Prostate gland (tissue), 2 donors: ENCODE measurements at regions not wholly inside any gene's neighbourhood (a gene's known extent, or its start where the extent isn't known, plus 50 kb on each side); places are given as distances from the start of the nearest gene placed in this dataset.

Source experiments
- DNase-seq: peaks from one replicate; pipeline ENCODE4 v3.0.0-alpha.2; 2019; ENCODE audit warnings: low spot score
- H3K27ac ChIP-seq, 2 donors: fragments of 200-600 bp; sonication (generic); 2 replicates each; pipeline ENCODE4 v1.5.1; 2017 to 2019
- H3K27me3 ChIP-seq: fragments of 200-600 bp; sonication (generic); replicated peaks from 2 replicates; pipeline ENCODE4 v1.5.1; 2019; ENCODE audit not compliant: insufficient read depth
- H3K36me3 ChIP-seq, 2 donors: fragments of 200-600 bp; sonication (generic); 1 replicate in 1 of 2; 2 replicates in 1 of 2; pipeline versions ENCODE4 v1.5.1 to v1.8.1; 2017 to 2019
- H3K4me1 ChIP-seq: fragments of 200-600 bp; sonication (generic); replicated peaks from 2 replicates; pipeline ENCODE4 v1.5.1; 2019
- H3K4me3 ChIP-seq, 2 donors: fragments of 200-600 bp; sonication (generic); 2 replicates each; pipeline ENCODE4 v1.5.1; 2017 to 2019
- H3K9me3 ChIP-seq: fragments of 200-600 bp; sonication (generic); 2 replicates; pipeline ENCODE4 v1.5.1; 2017
- POLR2A ChIP-seq: fragments of 450-650 bp; IDR thresholded peaks from one replicate; pipeline ENCODE4 v1.6.1; 2016; ENCODE audit warnings: antibody characterized with exemption, mild to moderate bottlenecking
- POLR2AphosphoS5 ChIP-seq: sonication (generic); formaldehyde crosslinking; IDR thresholded peaks from one replicate; pipeline ENCODE4 v1.6.1; 2017; ENCODE audit warnings: antibody characterized with exemption
- WGBS: methylation state at CpG from one replicate; pipeline ENCODE4 v1.1.5; 2018; 5-methylcytosine and 5-hydroxymethylcytosine counted together
- intact Hi-C: fragments of 100-400 bp; cut with DNase I; formaldehyde crosslinking; loops from one replicate; pipeline ENCODE4 v1.14.2; 2022
- TF ChIP-seq, protein P1 (sequence below), 4 experiments: fragments of 200-600 bp in 2 of 4; fragments of 450-650 bp in 2 of 4; sonication (generic) in 2 of 4; IDR thresholded peaks; 1 replicate in 3 of 4; 2 replicates in 1 of 4; pipeline ENCODE4 v1.5.1; 2016 to 2019; ENCODE audit warnings: antibody characterized with exemption in 4 of 4, mild to moderate bottlenecking in 2 of 4, moderate library complexity in 2 of 4

DNA sequence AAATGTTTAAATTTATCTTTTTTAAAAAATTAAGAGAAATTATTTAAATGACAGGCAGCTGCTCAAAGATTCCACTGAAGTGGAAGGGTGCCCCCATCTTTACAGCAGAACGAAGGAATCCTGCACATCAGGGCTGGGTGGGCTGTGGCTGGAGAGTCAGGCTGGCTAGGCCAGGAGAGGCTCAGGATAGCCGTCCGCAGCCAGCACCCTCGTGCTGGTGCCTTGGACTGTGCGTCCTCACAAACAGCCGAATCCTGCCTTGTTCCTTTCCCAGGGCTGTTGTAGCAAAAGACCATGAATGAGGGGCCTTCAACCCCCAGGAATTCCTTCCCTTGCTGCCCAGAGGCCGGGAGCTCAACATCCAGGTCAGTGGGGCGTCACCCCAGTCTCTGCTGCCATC is 64.6 kb upstream of the FCN1 start:
- TF ChIP-seq, protein P1, sequence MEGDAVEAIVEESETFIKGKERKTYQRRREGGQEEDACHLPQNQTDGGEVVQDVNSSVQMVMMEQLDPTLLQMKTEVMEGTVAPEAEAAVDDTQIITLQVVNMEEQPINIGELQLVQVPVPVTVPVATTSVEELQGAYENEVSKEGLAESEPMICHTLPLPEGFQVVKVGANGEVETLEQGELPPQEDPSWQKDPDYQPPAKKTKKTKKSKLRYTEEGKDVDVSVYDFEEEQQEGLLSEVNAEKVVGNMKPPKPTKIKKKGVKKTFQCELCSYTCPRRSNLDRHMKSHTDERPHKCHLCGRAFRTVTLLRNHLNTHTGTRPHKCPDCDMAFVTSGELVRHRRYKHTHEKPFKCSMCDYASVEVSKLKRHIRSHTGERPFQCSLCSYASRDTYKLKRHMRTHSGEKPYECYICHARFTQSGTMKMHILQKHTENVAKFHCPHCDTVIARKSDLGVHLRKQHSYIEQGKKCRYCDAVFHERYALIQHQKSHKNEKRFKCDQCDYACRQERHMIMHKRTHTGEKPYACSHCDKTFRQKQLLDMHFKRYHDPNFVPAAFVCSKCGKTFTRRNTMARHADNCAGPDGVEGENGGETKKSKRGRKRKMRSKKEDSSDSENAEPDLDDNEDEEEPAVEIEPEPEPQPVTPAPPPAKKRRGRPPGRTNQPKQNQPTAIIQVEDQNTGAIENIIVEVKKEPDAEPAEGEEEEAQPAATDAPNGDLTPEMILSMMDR (IDR thresholded peaks at IDR 0.05), result no peak
- no peak for TF ChIP-seq POLR2A
- no peak for TF ChIP-seq POLR2AphosphoS5
- Histone ChIP-seq H3K27ac (no peak overlapping the region), H3K4me3 (no peak overlapping the region), H3K27me3 (no peaks in the 10 kb centered on the region), H3K4me1 (no peaks in the 10 kb centered on the region), H3K36me3 (no peaks in the 10 kb centered on the region), H3K9me3 (no peaks in the 10 kb centered on the region)
- DNase-seq, result no peak
- WGBS, result 88% methylated on average over 8 of the region's 8 CpGs
- intact Hi-C loops, result no loop called here

DNA sequence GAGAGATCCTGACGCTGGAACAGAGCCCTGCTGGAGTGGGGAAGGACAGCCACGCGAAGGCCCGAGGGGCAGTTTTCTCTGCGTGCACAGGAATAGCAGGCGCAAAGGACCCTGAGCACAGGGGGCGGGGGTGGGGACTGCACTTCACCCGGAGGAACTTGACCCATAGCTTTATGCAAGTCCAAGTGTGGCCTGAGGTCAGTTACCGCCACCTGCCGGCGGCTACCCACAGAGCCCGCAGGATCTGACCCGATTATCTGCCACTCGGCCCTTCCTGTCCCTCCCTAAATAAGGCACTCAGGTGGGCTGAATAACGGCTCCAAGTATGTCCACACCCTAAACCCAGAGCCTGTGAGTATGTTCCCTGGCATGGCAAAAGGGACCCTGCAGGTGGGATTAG is 65.4 kb upstream of the FCN1 start:
- no peak overlapping the region for H3K4me3 ChIP-seq
- TF ChIP-seq, protein P1 (IDR thresholded peaks at IDR 0.05), result peak in 3 of 4 experiments; percentile 18 to 37 (median 25)
- no peak for TF ChIP-seq POLR2A
- no peaks in the 10 kb centered on the region for H3K4me1 ChIP-seq
- H3K27me3 ChIP-seq, result no peaks in the 10 kb centered on the region
- no peaks in the 10 kb centered on the region for H3K9me3 ChIP-seq
- no peak overlapping the region for H3K27ac ChIP-seq
- DNase-seq, result no peak
- intact Hi-C loops, result no loop called here
- WGBS, result 51% methylated on average over 15 of the region's 15 CpGs
- H3K36me3 ChIP-seq, result no peaks in the 10 kb centered on the region

DNA sequence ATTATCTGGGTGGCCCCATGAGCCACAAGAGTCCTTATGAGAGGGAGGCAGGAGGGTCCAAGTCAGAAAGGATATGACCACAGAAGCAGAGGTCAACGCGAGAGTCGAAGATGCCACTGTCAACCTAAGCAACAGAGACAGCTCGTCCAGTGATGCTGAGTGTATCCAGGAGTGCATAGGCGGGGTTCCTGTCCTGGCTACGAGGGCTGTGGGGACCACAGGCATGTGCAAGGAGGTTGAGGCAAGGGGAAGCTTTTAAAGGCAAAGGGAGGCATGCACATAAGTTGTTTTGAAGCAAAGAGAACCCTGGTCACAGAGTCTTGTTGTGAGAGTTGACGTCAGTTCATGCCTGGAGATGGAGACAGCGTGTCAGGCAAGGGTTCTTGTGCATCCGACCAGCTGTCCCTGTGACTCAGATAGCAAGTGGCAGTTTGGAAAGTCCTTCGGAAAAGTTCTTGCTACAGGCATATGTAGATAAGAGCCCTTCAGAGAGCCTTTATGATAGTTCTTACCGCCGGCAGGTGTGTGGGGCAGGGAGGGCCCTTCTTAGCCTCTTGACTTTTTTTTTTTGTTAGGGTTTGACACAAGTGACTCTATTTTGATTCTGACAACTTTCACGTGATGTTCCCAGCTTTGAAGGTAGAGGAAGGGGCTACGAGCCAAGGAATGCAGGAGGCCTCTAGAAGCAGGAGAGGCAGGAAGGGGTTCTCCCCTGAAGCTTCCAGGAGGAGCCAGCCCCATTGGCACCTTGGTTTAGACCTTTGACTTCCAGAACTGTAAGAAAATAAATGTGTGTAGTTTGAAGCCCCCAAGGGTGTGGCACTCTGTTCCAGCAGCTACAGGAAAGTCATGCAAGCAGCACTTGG is 66.0 kb upstream of the FCN1 start:
- DNase-seq, result no peak
- Histone ChIP-seq H3K36me3 (no peaks in the 10 kb centered on the region), H3K27ac (no peak overlapping the region), H3K9me3 (no peaks in the 10 kb centered on the region), H3K4me1 (no peaks in the 10 kb centered on the region), H3K27me3 (no peaks in the 10 kb centered on the region), H3K4me3 (no peak overlapping the region)
- intact Hi-C loops, result no loop called here
- no peak for TF ChIP-seq POLR2AphosphoS5
- TF ChIP-seq, protein P1 (IDR thresholded peaks at IDR 0.05), result no peak
- TF ChIP-seq POLR2A, result no peak
- 88% methylated on average over 14 of the region's 14 CpGs for WGBS

DNA sequence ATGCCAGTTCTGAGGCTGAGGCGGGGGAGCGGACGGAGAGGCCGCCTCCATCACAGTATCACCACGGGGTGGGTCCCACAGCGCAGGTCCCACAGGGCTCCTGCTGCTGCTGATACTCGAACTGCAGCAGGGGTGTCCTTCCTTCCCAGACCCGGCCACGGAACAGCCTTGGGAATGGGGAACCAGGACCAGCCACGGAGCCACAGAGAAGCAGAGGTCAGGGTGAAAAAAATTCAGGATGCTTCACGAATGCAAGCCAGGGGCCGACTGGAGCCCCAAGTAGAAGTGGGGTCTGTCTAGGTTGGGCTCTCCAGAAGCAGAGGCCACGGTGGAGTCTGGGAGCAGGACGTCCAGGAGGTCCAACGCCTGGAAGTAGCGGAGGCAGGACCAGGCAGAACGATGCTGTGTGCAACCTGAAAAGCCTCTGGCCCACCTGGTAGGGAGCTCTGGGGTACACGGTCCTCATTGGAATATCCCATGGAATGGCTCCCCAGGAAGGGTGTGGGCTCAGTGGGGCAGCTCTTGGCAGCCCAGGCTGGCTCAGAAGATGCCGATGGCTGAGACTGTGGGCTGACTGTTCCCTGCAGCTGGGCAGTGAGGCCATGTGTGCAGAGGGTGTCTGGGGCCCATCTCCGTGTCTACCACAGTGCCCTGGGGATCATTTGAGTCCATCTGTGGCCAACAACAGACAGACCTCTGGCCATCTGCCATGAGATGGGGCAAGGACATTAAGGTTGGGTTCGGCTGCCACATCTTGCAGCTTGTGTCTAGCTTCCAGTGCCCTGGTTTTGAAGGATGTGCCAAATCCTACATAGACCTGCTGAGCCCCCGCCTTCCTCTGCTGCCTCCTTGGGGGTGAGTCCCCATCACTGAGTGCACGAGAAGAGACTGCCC is 66.9 kb upstream of the FCN1 start:
- DNase-seq, result no peak
- intact Hi-C loops, result no loop called here
- no peaks in the 10 kb centered on the region for H3K27me3 ChIP-seq
- H3K27ac ChIP-seq, result no peak overlapping the region
- no peaks in the 10 kb centered on the region for H3K4me1 ChIP-seq
- no peaks in the 10 kb centered on the region for H3K36me3 ChIP-seq
- H3K9me3 ChIP-seq, result no peaks in the 10 kb centered on the region
- H3K4me3 ChIP-seq, result no peak overlapping the region
- TF ChIP-seq, protein P1 (IDR thresholded peaks at IDR 0.05), result no peak
- TF ChIP-seq POLR2AphosphoS5 (no peak), POLR2A (no peak)
- 89% methylated on average over 23 of the region's 23 CpGs for WGBS
